Middle frontal gyrus (tissue), 1 donor: ENCODE measurements at regions not wholly inside any gene's neighbourhood (a gene's known extent, or its start where the extent isn't known, plus 50 kb on each side); places are given as distances from the start of the nearest gene placed in this dataset.

Experiments used
- DNase-seq: peaks from one replicate; pipeline ENCODE4 v3.0.0-alpha.2; 2015; ENCODE audit warnings: low spot score; ENCODE audit errors: extremely low spot score

GRCh38 chr20:37643400-37643799, 50.4 kb upstream of the CTNNBL1 start:
- DNase-seq = no peak

GRCh38 chr20:37642246-37642645, 51.6 kb upstream of the CTNNBL1 start:
- DNase-seq = no peak

DNA sequence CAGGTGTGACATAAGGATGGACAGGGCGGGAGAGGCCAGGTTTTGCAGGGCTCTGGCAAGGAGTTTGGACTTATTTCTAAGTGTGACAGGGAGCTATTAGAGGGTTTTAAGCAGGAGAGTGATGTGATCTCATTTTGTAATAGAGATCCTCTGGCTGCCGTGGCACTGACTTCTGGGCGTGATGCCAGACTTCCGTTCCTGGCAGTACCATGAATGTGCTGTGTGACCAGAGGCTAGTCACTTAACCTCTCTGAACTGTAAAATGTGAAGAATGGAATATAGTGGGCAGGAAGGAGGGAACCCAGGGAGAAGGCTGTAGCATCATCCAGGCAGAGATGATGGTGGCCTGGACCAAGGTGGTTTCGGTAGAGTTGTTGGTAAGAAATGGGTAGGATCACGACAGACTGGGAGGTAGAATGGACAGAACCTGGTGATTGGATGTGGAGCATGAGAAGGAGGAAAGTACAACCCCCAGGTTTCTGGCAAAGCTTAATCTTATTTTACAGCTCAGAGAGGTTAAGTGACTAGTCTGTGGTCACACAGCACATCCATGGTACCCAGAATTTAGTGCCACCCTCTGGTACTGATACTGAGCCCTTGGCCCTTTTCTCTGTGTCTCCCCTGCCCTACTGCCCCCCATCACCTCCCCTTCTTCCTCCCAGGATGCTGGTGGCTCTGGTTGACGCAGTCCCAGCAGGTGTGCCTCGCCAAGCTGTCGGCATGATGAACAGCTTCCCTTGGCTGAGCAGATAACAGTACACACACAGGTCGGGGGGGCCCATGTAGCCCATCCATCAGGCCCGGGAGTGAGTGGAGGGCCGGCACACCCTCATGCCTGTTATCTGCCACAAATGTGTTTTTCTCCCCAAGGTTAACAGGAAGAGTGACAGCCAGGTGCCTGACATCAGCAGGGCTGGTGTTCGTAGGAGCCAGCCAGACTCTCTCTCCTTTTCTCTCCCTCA, 52.9 kb upstream of the CTNNBL1 start:
- no peak for DNase-seq

- DNase-seq = no peak
These were observed 55.3 kb upstream of the CTNNBL1 start for GRCh38 chr20:37638527-37638926.

DNA sequence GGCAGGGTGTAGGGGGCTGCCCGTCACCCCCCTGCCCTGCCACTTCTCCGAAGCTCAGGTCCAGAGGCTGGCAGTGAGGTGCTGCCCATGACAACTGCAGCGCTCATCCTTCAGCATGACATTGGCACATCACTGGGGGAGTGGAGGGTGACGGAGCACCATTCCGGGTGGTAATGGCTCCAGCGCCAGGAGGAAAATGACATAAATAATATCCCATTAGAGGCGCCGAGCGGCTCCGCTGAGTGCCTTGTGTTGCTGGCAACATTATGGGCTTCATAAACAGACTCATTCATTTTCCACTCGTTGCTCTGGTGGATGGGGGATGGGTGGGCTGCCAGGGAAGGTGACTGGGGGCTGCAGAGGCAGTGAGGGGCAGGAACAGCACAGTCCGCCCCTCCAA, 56.9 kb upstream of the CTNNBL1 start:
- no peak for DNase-seq

DNA sequence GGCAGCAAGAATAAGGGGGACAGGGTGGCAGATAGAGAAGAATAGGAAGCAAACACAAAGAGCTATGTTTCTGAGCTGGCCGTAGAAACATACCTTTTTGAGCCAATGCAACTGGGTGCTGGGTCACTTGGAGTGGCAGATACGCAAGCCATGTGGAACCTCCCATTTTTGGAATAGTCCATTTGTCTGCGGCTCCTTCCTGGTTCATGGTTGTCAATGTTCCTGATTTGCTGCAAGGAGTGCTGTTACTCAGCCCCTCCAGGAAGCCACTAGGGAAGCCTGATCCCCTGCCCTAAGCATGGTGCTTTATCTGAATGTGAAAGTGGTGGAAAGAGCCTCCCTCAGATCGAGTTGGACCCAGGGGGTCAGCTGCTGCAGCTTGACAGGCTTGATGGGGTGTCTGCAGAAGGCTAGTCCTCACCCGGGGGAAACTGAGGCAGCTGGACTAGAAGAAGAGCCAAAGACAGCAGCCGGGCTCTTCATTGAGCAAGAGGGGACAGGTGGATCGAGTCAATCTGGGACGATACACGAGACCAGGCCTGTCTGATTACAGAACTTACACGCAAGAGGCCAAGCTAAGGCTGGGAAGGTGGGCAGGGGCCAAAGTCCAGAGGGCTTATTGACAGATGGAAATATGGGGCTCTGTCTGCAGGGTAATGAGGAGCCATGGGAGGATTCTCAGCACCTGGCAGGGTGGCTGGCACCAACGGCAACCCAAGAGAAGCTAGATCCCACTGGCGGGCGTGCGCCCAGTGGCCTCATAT, 57.4 kb upstream of the CTNNBL1 start:
- DNase-seq = no peak

- DNase-seq = no peak
These were observed 62.8 kb upstream of the CTNNBL1 start for GRCh38 chr20:37630993-37631392.

DNA sequence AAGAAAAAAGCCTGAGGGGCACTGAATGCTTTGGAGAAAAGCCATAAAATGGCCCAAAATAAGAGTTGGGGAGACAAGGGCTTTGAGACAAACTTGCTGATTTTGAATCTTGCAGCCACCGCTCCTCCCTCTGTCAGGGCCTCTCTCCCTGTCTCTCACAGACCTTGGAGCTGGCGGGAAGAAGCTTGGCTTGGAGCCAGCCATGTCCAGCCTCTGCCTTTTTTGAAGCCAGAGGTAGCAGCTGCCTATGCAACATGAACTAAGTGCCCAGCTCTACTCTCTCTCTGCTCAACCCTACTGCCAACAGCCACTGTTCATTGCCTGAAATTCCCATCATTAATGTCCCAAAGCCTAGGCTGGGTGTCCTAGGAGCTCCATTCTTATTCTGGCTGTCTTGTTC, 63.7 kb upstream of the CTNNBL1 start:
- no peak for DNase-seq

GRCh38 chr20:37627767-37628130, 66.1 kb upstream of the CTNNBL1 start:
- no peak for DNase-seq

DNA sequence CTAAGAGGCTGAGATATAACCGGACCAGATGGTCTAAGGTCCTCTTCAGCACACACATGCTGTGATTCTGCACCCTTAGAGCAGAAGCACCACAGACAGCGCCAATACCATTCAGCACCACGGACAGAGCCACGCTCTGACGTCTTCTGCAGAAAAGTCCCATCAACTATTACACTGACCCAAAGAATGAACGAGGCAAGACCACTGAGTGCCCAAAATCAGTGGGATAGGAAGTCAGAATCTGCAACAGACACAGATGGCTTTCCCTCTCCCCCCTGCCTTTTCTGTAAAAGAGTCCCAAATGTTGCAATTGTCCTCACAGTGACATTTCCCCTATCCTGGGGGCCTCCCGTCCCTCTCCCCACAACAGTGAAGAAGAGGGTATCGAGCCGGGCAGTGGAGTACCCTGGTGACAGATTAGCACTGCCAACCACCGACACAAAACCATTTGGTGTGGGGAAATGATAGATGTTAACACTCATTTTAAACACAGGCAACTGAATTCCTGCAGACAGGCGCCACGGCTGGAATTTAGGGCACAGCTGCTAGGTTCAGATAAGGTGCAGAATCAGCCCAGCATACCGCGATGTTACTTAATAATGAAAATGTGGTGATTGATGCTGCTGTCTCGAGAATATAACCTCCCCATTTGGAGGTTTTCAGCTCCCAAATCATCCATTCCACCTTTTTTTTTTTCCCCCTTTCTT, 66.6 kb upstream of the CTNNBL1 start:
- DNase-seq = no peak

DNA sequence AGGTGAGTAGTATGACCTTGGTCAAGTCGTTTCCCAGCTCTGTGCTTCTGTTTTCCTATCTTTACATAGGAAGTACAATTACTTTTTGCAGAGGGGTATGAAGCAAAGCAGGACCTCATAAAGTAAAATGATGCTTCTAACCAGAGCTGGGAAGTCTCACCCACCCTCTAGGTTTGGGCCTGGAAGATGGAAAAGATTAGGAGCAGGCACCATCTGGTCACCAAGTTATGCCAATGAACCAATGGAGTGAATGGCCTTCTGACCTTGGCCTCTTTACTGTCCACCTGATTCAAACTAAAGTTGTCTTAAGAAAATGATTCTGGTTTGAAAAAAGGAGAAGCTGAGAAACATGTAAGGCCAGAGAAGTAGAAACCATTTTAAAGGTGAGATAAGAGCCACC, 68.9 kb upstream of the CTNNBL1 start:
- no peak for DNase-seq

- no peak for DNase-seq
These were observed 71.1 kb upstream of the CTNNBL1 start for GRCh38 chr20:37622728-37623127.

DNA sequence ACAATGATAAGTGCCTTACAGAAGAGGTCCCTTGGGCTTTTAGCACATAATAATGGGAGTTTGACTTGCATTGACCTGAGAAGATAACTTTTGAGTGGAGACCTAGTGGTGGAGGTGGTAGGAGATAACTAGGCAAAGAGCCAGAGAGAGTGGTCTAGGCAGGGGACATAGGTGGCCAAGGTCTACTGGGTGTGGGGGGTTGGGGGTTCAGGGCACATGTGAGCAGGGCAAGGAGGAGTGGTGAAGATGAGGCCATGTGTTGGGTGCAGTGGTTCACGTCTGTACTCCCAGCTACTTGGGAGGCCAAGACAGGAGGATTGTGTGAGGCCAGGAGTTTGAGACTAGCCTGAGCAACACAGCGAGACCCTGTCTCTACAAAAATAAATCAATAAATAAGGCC, 74.3 kb upstream of the CTNNBL1 start:
- DNase-seq = no peak

DNA sequence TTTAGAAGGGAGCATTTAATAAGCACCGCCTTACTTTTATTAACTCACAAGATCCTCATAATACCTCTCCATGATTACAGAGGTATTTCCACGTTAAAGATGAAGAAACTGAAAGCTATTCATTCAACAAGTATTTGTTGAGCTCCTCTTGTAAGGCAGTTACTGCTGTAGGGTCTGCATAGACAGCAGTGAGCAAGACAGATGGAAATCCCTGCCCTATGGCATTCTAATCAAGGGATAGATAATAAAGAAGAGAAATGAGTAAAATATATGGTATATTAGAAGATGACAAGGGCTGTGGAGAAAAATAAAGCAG, 77.8 kb upstream of the CTNNBL1 start:
- no peak for DNase-seq

- DNase-seq = no peak
These were observed 78.3 kb upstream of the CTNNBL1 start for GRCh38 chr20:37615340-37616109.

- no peak for DNase-seq
These were observed 82.0 kb upstream of the CTNNBL1 start for GRCh38 chr20:37611852-37612251.

- no peak for DNase-seq
These were observed 82.5 kb upstream of the CTNNBL1 start for GRCh38 chr20:37611346-37611745.

- no peak for DNase-seq
These were observed 82.6 kb upstream of the BLCAP start for GRCh38 chr20:37610203-37610798.

- no peak for DNase-seq
These were observed 75.0 kb upstream of the BLCAP start for GRCh38 chr20:37602634-37603033.

DNA sequence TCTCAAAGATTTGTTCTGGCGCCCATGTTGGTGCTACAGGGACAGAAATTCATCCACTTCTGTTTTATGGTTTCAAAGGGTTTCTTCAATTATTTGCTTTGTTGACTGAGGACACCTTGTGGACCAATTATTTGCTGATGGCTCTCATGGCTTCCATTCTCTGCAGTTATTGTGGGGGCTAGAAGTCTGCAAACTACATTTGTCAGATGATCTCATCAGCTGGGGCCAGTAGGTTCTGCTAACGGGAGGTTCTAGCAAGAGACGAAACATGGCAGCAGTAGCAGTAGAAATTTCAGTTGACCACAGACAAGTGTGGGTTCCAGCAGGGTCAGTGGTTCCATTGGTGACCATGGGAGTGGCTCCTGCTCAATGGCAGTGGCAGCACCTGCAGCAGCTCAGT, 72.8 kb upstream of the BLCAP start:
- no peak for DNase-seq
